ENCODE measurements at regions not wholly inside any gene's neighbourhood (a gene's known extent, or its start where the extent isn't known, plus 50 kb on each side); places are given as distances from the start of the nearest gene placed in this dataset.

GRCh38 chr16:66295761-66296546, 70.5 kb upstream of the CDH5 start:
- no peak for DNase-seq (ENCODE audit: low read depth)
- TF ChIP-seq, protein P1, sequence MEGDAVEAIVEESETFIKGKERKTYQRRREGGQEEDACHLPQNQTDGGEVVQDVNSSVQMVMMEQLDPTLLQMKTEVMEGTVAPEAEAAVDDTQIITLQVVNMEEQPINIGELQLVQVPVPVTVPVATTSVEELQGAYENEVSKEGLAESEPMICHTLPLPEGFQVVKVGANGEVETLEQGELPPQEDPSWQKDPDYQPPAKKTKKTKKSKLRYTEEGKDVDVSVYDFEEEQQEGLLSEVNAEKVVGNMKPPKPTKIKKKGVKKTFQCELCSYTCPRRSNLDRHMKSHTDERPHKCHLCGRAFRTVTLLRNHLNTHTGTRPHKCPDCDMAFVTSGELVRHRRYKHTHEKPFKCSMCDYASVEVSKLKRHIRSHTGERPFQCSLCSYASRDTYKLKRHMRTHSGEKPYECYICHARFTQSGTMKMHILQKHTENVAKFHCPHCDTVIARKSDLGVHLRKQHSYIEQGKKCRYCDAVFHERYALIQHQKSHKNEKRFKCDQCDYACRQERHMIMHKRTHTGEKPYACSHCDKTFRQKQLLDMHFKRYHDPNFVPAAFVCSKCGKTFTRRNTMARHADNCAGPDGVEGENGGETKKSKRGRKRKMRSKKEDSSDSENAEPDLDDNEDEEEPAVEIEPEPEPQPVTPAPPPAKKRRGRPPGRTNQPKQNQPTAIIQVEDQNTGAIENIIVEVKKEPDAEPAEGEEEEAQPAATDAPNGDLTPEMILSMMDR (IDR thresholded peaks at IDR 0.05; ENCODE audit: insufficient read depth, low read length), result no peak
- H3K4me3 ChIP-seq (ENCODE audit: low read depth, low read length), result no peak overlapping the region

GRCh38 chr16:66295213-66295612, 71.3 kb upstream of the CDH5 start:
- TF ChIP-seq, protein P1 (IDR thresholded peaks at IDR 0.05; ENCODE audit: insufficient read depth, low read length), result no peak
- no peak for DNase-seq (ENCODE audit: low read depth)
- H3K4me3 ChIP-seq (ENCODE audit: low read depth, low read length), result no peak overlapping the region

- H3K4me3 ChIP-seq (ENCODE audit: low read depth, low read length), result no peak overlapping the region
- TF ChIP-seq, protein P1 (IDR thresholded peaks at IDR 0.05; ENCODE audit: insufficient read depth, low read length), result no peak
- no peak for DNase-seq (ENCODE audit: low read depth)
Observed at GRCh38 chr16:66294507-66294906, 72.0 kb upstream of the CDH5 start.

DNA sequence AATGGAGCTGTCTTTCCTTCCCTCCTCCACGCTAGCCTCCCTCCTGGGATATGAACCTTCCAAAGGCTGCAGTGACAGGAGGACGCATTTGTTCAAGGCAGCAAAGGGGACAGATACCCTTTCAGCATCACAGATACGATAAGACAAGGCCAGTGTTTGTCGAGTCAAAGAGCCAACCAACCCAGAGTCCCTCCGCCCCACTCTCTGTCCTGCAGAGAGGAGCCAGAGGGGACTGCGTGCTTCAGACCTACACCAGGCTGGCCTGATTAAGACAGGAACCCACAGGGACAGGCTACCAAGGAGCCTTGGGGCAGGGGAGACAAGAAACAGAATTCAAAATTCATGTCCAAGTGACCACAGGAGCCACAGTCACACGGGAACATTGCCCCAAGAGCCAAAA, 72.6 kb upstream of the CDH5 start:
- TF ChIP-seq, protein P1 (IDR thresholded peaks at IDR 0.05; ENCODE audit: insufficient read depth, low read length), result no peak
- no peak for DNase-seq (ENCODE audit: low read depth)
- no peak overlapping the region for H3K4me3 ChIP-seq (ENCODE audit: low read depth, low read length)

DNA sequence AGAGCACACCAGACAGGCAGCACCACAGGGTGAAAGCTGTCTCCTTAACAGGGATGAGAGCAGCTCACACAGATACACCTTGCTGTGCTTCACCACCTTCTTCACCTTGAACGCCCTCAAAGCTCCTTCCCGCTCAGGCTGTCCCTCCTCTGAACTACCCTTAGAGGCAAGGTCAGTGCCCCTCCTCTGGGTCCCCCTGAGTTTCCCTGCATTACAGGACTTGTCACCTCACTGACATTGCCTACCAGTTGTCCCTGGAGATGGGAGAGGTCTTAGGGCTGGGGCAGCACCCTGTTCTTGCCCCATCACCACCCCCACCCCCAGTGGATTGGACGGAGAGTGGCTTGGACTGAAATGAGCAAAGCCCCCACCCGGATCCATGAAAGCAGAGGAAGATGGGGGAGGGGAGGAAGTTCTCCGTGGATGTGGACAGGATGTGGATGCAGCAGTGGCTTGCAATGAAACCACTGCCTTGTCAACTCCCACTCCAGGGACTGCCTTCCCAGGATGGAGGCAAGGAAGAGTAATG, 73.2 kb upstream of the CDH5 start:
- no peak overlapping the region for H3K4me3 ChIP-seq (ENCODE audit: low read depth, low read length)
- no peak for DNase-seq (ENCODE audit: low read depth)
- TF ChIP-seq, protein P1 (IDR thresholded peaks at IDR 0.05; ENCODE audit: insufficient read depth, low read length), result no peak

DNA sequence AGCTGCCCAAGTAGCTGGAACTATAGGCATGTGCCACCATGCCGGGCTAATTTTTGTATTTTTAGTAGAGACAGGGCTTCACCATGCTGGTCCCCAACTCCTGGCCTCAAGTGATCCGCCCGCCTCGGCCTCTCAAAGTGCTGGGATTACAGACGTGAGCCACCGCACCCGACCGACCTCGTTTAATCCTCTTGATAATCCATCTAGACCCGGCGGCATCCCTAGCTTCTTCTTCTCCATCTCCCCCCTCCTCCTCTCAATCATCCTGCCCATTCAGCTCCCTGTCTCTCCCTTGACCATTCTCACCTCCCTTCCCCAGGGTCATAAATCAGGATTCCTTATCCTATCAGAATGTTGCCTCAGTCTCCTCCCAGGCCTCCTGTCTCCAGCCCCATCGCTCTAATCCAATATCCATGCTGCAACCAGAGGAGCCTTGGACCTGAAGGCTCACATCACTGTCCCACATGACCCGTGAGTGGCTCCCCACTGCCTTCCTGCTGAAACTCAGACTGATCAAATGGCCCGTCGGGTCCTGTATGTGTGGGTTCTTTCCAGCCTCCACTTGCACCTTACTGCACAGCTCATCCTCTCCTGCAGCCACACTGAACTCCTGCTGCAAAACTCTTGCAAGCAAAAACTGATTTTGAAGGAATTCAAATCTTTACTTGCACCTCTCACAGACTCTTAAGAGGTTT, 74.1 kb upstream of the CDH5 start:
- TF ChIP-seq, protein P1 (IDR thresholded peaks at IDR 0.05; ENCODE audit: insufficient read depth, low read length), result no peak
- no peak overlapping the region for H3K4me3 ChIP-seq (ENCODE audit: low read depth, low read length)
- DNase-seq (ENCODE audit: low read depth), result no peak

Measured in fibroblast of the aortic adventitia (primary cell).